ENCODE measurements at regions not wholly inside any gene's neighbourhood (a gene's known extent, or its start where the extent isn't known, plus 50 kb on each side); places are given as distances from the start of the nearest gene placed in this dataset.
"Not testable (repeated sequence)": the region's sequence is repeated elsewhere in the genome, so short reads cannot be mapped to it uniquely, and the experiment has no call there.

DNA sequence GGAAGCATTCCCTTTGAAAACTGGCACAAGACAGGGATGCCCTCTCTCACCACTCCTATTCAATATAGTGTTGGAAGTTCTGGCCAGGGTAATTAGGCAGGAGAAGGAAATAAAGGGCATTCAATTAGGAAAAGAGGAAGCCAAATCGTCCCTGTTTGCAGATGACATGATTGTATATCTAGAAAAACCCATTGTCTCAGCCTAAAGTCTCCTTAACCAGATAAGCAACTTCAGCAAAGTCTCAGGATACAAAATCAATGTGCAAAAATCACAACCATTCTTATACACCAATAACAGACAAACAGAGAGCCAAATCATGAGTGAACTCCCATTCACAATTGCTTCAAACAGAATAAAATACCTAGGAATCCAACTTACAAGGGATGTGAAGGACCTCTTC is 1521.3 kb upstream of the TPTE start:
- not testable (repeated sequence) for FAIRE-seq; DNase-seq (ENCODE audit: extremely low spot score, insufficient read length, low read depth)

GRCh38 chr21:9000671-9001070 is 1520.7 kb upstream of the TPTE start:
- DNase-seq (ENCODE audit: extremely low spot score, insufficient read length, low read depth); FAIRE-seq: not testable (repeated sequence)

DNA sequence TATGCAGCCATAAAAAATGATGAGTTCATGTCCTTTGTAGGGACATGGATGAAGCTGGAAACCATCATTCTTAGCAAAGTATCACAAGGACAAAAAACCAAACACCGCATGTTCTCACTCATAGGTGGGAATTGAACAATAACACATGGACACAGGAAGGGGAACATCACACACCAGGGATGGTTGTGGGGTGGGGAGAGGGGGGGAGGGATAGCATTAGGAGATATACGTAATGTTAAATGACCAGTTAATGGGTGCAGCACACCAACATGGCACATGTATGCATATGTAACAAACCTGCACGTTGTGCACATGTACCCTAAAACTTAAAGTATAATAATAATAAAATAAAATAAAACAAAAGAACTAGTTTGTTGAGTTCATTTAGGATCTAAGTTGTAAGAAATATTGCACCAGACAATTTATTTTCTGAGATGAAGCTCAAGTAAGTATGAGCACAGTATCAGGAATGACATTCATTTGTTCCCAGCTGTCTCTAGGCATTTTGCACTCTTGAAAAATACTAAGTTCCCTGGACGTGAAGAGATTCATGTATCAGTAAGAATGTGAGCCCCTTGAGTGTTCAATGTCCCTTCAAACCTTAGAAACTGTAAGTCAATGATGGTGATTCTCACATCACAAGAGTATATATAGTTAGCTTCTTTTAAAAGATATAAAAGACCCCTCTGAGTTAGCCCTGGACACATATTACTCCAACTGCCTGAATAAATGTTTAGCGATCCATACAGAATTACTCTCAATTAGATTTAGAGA is 1519.3 kb upstream of the TPTE start:
- FAIRE-seq; DNase-seq (ENCODE audit: extremely low spot score, insufficient read length, low read depth): not testable (repeated sequence)

DNA sequence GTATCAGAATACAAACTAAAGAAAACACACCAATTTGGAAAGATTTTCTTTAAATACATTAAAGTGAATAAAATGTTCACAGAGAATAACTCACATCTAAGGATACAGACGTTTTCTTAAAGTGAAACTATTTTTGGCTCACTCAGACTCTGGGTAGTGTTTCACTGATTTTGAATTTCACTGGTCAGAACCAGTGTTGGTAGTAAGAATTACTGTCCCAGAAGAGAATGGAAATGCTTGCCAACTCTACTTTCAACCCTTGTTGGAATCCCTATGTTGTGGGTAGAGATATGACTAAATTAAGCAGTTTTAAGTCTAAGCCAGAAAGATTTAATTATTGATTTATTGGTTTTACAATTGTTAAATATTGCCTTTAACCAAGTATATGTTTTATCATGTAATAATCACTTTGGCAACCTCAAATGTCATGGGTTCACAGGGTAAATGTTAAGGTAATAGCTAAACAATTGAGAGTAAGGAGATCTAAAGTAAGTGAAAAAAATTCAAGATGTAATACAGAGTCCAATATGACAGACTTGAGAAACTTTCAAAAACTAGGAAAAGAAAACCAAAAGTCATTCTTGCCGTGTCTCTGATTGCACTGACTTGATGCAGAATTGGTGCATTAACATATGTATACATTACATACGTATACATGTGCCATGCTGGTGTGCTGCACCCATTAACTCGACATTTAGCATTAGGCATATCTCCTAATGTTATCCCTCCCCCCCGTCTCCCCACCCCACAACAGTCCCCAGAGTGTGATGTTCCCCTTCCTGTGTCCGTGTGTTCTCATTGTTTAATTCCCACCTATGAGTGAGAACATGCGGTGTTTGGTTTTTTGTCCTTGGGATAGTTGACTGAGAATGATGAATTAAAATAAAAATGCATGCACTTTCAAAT is 1517.2 kb upstream of the TPTE start:
- not testable (repeated sequence) for FAIRE-seq; DNase-seq (ENCODE audit: extremely low spot score, insufficient read length, low read depth)

GRCh38 chr21:9004815-9005518 is 1516.4 kb upstream of the TPTE start:
- not testable (repeated sequence) for FAIRE-seq

DNA sequence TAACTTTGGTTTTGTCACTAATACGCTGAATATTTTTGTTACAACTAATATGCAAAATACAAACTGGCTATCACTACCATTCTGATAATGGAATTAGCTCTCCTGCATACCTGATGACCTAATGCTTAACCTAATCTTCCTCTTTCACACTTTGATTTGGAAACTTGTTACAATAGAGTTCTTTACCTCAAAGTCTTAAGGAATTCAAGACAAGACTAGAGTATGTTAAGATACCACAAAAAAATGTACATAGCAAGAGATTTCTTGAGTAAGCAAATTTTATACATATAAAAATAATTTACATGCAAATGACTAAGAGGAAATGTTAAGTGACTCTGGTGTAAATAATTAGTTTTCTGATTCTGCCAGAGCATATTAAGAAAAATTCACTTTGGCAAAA is 1515.7 kb upstream of the TPTE start:
- not testable (repeated sequence) for FAIRE-seq; DNase-seq (ENCODE audit: extremely low spot score, insufficient read length, low read depth)

More at GRCh38 chr21:9004815-9005518, 1516.4 kb upstream of the TPTE start:
- not testable (repeated sequence) for DNase-seq (ENCODE audit: extremely low spot score, insufficient read length, low read depth)

DNA sequence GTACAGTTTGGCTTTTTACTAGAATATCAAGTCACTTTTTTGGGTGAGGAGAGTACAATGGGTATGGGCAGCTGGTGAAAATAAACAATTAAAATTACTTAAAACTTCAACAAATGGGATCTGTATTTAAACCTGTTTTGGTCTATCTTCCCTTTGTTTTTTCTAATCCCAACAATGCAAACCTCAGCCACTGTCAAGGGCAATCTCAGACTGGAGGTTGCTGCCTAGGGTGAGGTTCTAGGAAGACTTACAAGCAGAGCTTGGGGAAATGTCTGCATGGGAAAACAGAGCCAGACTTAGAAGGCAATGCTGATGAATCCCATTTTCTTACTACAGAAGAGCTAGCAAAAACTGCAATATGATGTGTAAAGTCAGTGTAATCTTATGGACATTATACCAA is 1515.3 kb upstream of the TPTE start:
- not testable (repeated sequence) for DNase-seq (ENCODE audit: extremely low spot score, insufficient read length, low read depth); FAIRE-seq

- FAIRE-seq; DNase-seq (ENCODE audit: extremely low spot score, insufficient read length, low read depth): not testable (repeated sequence)
Observed at GRCh38 chr21:9006553-9007323, 1514.6 kb upstream of the TPTE start.

- no peak for FAIRE-seq
- DNase-seq (ENCODE audit: extremely low spot score, insufficient read length, low read depth), result no peak
Observed at GRCh38 chr21:9008636-9009035, 1512.7 kb upstream of the TPTE start.

GRCh38 chr21:9009267-9010016 is 1511.9 kb upstream of the TPTE start:
- not testable (repeated sequence) for DNase-seq (ENCODE audit: extremely low spot score, insufficient read length, low read depth); FAIRE-seq

DNA sequence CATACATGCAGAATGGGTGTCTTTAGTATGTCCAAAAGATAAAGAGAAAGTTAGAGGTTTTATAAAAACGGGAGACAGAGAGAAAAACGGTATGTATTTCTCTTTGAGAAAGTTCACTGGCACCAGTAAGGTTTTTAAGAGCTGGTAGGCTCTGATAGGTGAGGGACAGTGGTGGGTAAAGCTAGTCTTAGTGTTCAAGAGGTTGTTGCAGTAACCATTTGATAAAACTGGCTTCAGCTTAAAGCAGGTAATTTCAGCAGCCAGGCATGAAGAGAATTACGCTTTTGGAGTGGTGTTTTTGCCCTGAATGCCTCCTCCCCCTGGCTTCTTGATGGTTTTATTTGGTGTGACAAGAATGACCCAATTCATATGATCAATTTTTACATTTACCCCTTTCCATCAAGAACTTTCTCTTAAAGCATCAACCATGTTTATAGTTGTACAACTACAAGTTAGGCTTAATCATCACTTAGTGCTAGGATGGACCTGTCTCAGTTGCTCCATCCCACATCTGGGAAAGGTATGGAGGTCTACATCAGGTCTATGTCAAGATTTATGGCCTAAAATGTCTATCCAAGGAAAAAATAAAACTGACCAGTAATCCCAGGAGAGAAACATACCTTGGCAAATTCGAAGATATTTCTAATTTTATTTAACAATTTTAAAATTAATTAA is 1511.1 kb upstream of the TPTE start:
- not testable (repeated sequence) for FAIRE-seq; DNase-seq (ENCODE audit: extremely low spot score, insufficient read length, low read depth)

- DNase-seq (ENCODE audit: extremely low spot score, insufficient read length, low read depth); FAIRE-seq: not testable (repeated sequence)
Observed at GRCh38 chr21:9010936-9011890, 1510.2 kb upstream of the TPTE start.

DNA sequence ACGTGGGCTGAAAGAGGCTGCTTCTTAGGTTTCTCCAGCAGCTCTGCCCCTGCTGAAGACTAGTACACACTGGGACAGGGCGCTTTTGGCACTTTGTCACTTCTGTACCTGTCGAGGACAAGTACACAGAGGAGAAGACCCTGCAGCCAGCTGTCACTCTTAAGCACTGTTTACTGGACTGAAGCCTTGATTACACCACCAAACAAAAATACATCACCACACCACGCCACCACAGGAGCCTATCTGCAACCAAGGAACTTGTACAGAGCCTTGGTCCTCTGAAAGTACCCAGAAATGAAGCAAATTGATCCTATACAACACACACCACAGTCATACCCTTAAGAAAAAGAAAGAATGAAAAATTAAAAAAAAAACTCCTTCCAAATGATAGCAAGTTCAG is 1509.5 kb upstream of the TPTE start:
- not testable (repeated sequence) for FAIRE-seq; DNase-seq (ENCODE audit: extremely low spot score, insufficient read length, low read depth)

- FAIRE-seq; DNase-seq (ENCODE audit: extremely low spot score, insufficient read length, low read depth): not testable (repeated sequence)
Observed at GRCh38 chr21:9013502-9014242, 1507.7 kb upstream of the TPTE start.

DNA sequence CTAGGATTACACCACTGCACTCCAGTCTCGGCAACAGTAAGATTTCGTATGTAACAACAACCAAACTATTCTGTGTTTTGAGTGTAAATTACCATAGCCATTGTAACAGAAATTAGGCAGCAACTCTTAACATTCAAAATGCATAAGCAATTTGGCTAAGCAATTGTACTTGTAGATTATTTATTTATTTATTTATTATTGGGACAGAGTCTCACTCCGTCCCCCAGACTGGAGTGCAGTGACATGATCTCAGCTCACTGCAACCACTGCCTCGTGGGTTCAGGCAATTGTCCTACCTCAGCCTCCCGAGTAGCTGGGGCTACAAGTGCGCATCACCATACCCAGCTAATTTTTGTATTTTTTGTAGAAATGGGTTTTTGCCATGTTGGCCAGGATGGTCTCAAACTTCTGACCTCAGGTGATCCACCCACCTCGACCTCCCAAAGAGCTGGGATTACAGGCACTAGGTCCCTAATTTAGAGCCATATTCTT is 1507.1 kb upstream of the TPTE start:
- DNase-seq (ENCODE audit: extremely low spot score, insufficient read length, low read depth); FAIRE-seq: not testable (repeated sequence)

Measured in GM18507 (cell line).